ENCODE measurements at regions not wholly inside any gene's neighbourhood (a gene's known extent, or its start where the extent isn't known, plus 50 kb on each side); places are given as distances from the start of the nearest gene placed in this dataset.

- Histone ChIP-seq H3K14ac (ENCODE audit: insufficient read depth, low read length) (no peak overlapping the region), H3K4ac (ENCODE audit: low read depth, low read length) (no peak overlapping the region), H2BK15ac (ENCODE audit: low read depth, low read length) (no peak overlapping the region), H3K56ac (ENCODE audit: insufficient read length, low read depth, low read length) (no peak overlapping the region), H3K9me3 (ENCODE audit: control insufficient read depth, low read depth, low read length) (peaks cover 8% of the 10 kb centered on the region), H2BK20ac (ENCODE audit: low read depth, low read length, poor library complexity, severe bottlenecking) (no peak overlapping the region), H3K23me2 (ENCODE audit: insufficient read length, low read depth, low read length, poor library complexity, severe bottlenecking) (no peaks in the 10 kb centered on the region), H2AFZ (ENCODE audit: low read length) (no peak overlapping the region), H4K91ac (ENCODE audit: insufficient read length, low read depth, low read length) (no peak overlapping the region), H4K5ac (ENCODE audit: insufficient read length, low read depth, low read length) (no peak overlapping the region), H4K20me1 (ENCODE audit: control insufficient read depth, insufficient read depth, insufficient read length) (no peaks in the 10 kb centered on the region), H3K9ac (ENCODE audit: extremely low read depth, insufficient read length, low read length) (no peak overlapping the region), H2BK12ac (ENCODE audit: insufficient read length, low read depth, low read length) (no peak overlapping the region), H3K79me2 (ENCODE audit: insufficient read depth, low read length) (no peaks in the 10 kb centered on the region), H2BK5ac (ENCODE audit: insufficient read length, low read length) (no peak overlapping the region), H2BK120ac (ENCODE audit: low read depth, low read length, poor library complexity, severe bottlenecking) (no peak overlapping the region), H2AK5ac (ENCODE audit: insufficient read length, low read length) (no peak overlapping the region), H3T11ph (ENCODE audit: low read length) (no peak overlapping the region), H4K8ac (replicated peaks; ENCODE audit: insufficient read length, low read depth, low read length) (no peak overlapping the region), H3K18ac (ENCODE audit: insufficient read length, low read depth, low read length) (no peak overlapping the region), H3K27ac (ENCODE audit: insufficient read length, low read depth, low read length) (no peak overlapping the region), H3K23ac (ENCODE audit: insufficient read length, low read depth, low read length) (no peak overlapping the region), H3K4me2 (ENCODE audit: insufficient read depth, insufficient read length, low read length) (no peak overlapping the region), H3K4me1 (ENCODE audit: insufficient read depth, low read length) (no peaks in the 10 kb centered on the region; the same call in 1 of the 2 replicates), H3K79me1 (ENCODE audit: insufficient read depth, low read depth, low read length, poor library complexity, severe bottlenecking) (no peaks in the 10 kb centered on the region), H3K27me3 (ENCODE audit: insufficient read depth, low read length) (peaks cover 40% of the 10 kb centered on the region)
- DNase-seq = no peak
- Mint-ChIP-seq H3K9me3 (peaks cover 4 to 29% of the 10 kb centered on the region in 2 experiments; a peak in 4 of 5 replicates), H3K4me1 (peaks cover 16 to 24% of the 10 kb centered on the region in 2 experiments), H3K27me3 (ENCODE audit: low read depth) (peaks cover 66% of the 10 kb centered on the region), H3K27ac (no peak overlapping the region), H3K4me3 (no peak overlapping the region), H3K36me3 (ENCODE audit: insufficient read depth in 1 of 3, low read depth in 3 of 3) (peaks cover 5 to 31% (median 13%) of the 10 kb centered on the region in 3 experiments; a peak in 6 of 7 replicates)
- no CpG with 5 or more reads among the region's 1 CpG for WGBS (ENCODE audit: extremely low coverage, insufficient read length, low lambda C conversion rate)
- TF ChIP-seq CTCF (conservative IDR thresholded peaks at IDR 0.05) = no peak
These were observed 177.3 kb upstream of the GRB10 start for GRCh38 chr7:50959991-50960390.

Measured in H9 (cell line).